DND-41 (cell line): ENCODE measurements at regions not wholly inside any gene's neighbourhood (a gene's known extent, or its start where the extent isn't known, plus 50 kb on each side); places are given as distances from the start of the nearest gene placed in this dataset.

Source experiments
- EZH2 ChIP-seq: IDR thresholded peaks from 3 replicates; pipeline ENCODE4 v1.6.1; 2012; ENCODE audit warnings: borderline replicate concordance, low read depth, mild to moderate bottlenecking, moderate library complexity, low read length, inconsistent platforms; ENCODE audit not compliant: severe bottlenecking
- TF ChIP-seq, protein P1 (sequence below): IDR thresholded peaks from 2 replicates; pipeline ENCODE4 v1.5.1; 2012; ENCODE audit warnings: borderline replicate concordance, low read length, moderate library complexity, mild to moderate bottlenecking; ENCODE audit not compliant: poor library complexity, severe bottlenecking; ENCODE audit errors: extremely low read depth

- TF ChIP-seq, protein P1, sequence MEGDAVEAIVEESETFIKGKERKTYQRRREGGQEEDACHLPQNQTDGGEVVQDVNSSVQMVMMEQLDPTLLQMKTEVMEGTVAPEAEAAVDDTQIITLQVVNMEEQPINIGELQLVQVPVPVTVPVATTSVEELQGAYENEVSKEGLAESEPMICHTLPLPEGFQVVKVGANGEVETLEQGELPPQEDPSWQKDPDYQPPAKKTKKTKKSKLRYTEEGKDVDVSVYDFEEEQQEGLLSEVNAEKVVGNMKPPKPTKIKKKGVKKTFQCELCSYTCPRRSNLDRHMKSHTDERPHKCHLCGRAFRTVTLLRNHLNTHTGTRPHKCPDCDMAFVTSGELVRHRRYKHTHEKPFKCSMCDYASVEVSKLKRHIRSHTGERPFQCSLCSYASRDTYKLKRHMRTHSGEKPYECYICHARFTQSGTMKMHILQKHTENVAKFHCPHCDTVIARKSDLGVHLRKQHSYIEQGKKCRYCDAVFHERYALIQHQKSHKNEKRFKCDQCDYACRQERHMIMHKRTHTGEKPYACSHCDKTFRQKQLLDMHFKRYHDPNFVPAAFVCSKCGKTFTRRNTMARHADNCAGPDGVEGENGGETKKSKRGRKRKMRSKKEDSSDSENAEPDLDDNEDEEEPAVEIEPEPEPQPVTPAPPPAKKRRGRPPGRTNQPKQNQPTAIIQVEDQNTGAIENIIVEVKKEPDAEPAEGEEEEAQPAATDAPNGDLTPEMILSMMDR: no peak
- no peak for TF ChIP-seq EZH2
Measured at GRCh38 chr1:11399250-11399649, 79.7 kb upstream of the DISP3 start.
